GM23338 (cell line): ENCODE measurements at regions not wholly inside any gene's neighbourhood (a gene's known extent, or its start where the extent isn't known, plus 50 kb on each side); places are given as distances from the start of the nearest gene placed in this dataset.

Source experiments
- ATAC-seq: fragments of 200-7000 bp; cut with Tn5 transposase; 3 replicates; pipeline ENCODE4 v1.9.1; 2020
- DNase-seq: peaks from one replicate; pipeline ENCODE4 v3.0.0-alpha.2; 2015; ENCODE audit warnings: low spot score
- H2AFZ ChIP-seq: fragments of 200-600 bp; sonication (generic); 2 replicates; pipeline ENCODE4 v1.8.0; 2016; ENCODE audit warnings: antibody characterized with exemption, mild to moderate bottlenecking, moderate library complexity
- H3F3A ChIP-seq: fragments of 200-600 bp; sonication (generic); replicated peaks from 2 replicates; pipeline ENCODE4 v1.8.0; 2017; ENCODE audit warnings: antibody characterized with exemption, mixed run types, low read depth
- H3K27ac ChIP-seq: fragments of 200-600 bp; sonication (generic); 2 replicates; pipeline ENCODE4 v1.6.1; 2016; ENCODE audit warnings: low read depth
- H3K27me3 ChIP-seq: fragments of 200-600 bp; sonication (generic); 2 replicates; pipeline ENCODE4 v1.8.0; 2016; ENCODE audit warnings: mild to moderate bottlenecking, mixed run types, moderate library complexity; ENCODE audit not compliant: insufficient read depth
- H3K36me3 ChIP-seq: fragments of 200-600 bp; sonication (generic); 2 replicates; pipeline ENCODE4 v1.8.0; 2016; ENCODE audit warnings: mild to moderate bottlenecking; ENCODE audit not compliant: insufficient read depth
- H3K4me1 ChIP-seq: fragments of 200-600 bp; sonication (generic); 2 replicates; pipeline ENCODE4 v1.8.0; 2016; ENCODE audit warnings: mild to moderate bottlenecking, moderate library complexity; ENCODE audit not compliant: insufficient read depth
- H3K4me2 ChIP-seq: fragments of 200-600 bp; sonication (generic); 2 replicates; pipeline ENCODE4 v1.7.1; 2017; ENCODE audit warnings: mixed run types
- H3K4me3 ChIP-seq: fragments of 200-600 bp; sonication (generic); 2 replicates; pipeline ENCODE4 v1.6.1; 2016; ENCODE audit warnings: mixed run types
- H3K79me2 ChIP-seq: fragments of 200-600 bp; sonication (generic); replicated peaks from 2 replicates; pipeline ENCODE4 v1.8.0; 2017; ENCODE audit warnings: mild to moderate bottlenecking; ENCODE audit not compliant: insufficient read depth
- H3K9me2 ChIP-seq: fragments of 200-600 bp; sonication (generic); 2 replicates; pipeline ENCODE4 v1.8.0; 2017; ENCODE audit not compliant: insufficient read depth
- H4K20me1 ChIP-seq: fragments of 200-600 bp; sonication (generic); replicated peaks from 2 replicates; pipeline ENCODE4 v1.8.0; 2017; ENCODE audit warnings: mild to moderate bottlenecking; ENCODE audit not compliant: insufficient read depth
- H3K27ac Mint-ChIP-seq: 2 replicates; pipeline ENCODE4 v1.8.0; 2020; ENCODE audit warnings: inconsistent platforms, mild to moderate bottlenecking, moderate library complexity, mixed read lengths
- H3K27me3 Mint-ChIP-seq: 3 replicates; pipeline ENCODE4 v1.8.0; 2022; ENCODE audit warnings: low read depth, mild to moderate bottlenecking, moderate library complexity, mixed read lengths, inconsistent platforms; ENCODE audit not compliant: insufficient read depth, poor library complexity
- H3K36me3 Mint-ChIP-seq: 3 replicates; pipeline ENCODE4 v1.8.0; 2021; ENCODE audit warnings: low read depth, mild to moderate bottlenecking, inconsistent platforms, moderate library complexity, mixed read lengths
- H3K4me1 Mint-ChIP-seq: 3 replicates; pipeline ENCODE4 v1.8.0; 2020; ENCODE audit warnings: mild to moderate bottlenecking, inconsistent platforms, mixed read lengths
- H3K4me3 Mint-ChIP-seq: 3 replicates; pipeline ENCODE4 v1.8.0; 2021; ENCODE audit warnings: moderate library complexity, mild to moderate bottlenecking, inconsistent platforms, mixed read lengths
- H3K9me3 Mint-ChIP-seq: 3 replicates; pipeline ENCODE4 v1.8.0; 2020; ENCODE audit warnings: moderate library complexity, mild to moderate bottlenecking, inconsistent platforms, mixed read lengths
- ETS1 ChIP-seq: IDR thresholded peaks from 2 replicates; pipeline ENCODE4 v1.6.1; 2016; ENCODE audit warnings: antibody characterized with exemption
- EZH2phosphoT487 ChIP-seq: fragments of 200-600 bp; sonication (generic); IDR thresholded peaks from one replicate; pipeline ENCODE4 v1.8.1; 2018; ENCODE audit warnings: antibody characterized with exemption; ENCODE audit not compliant: unreplicated experiment
- NANOG ChIP-seq: IDR thresholded peaks from 2 replicates; pipeline ENCODE4 v1.6.1; 2016; ENCODE audit warnings: antibody characterized with exemption, borderline replicate concordance
- POLR2AphosphoS5 ChIP-seq: IDR thresholded peaks from 2 replicates; pipeline ENCODE4 v1.6.1; 2016; ENCODE audit warnings: antibody characterized with exemption, low read depth
- REST ChIP-seq: IDR thresholded peaks from one replicate; pipeline ENCODE4 v1.6.1; 2018; ENCODE audit warnings: antibody characterized with exemption; ENCODE audit not compliant: unreplicated experiment
- STAT1 ChIP-seq: IDR thresholded peaks from one replicate; pipeline ENCODE4 v1.6.1; 2016; ENCODE audit warnings: antibody characterized with exemption; ENCODE audit not compliant: unreplicated experiment
- TF ChIP-seq, protein P1 (sequence below), 2 experiments: fragments of 200-600 bp in 1 of 2; sonication (generic) in 1 of 2; conservative IDR thresholded peaks; 2 replicates each; pipeline versions ENCODE4 v1.5.1 to v1.6.1; 2016 to 2017; ENCODE audit warnings: antibody characterized with exemption in 2 of 2, low read depth in 2 of 2, mild to moderate bottlenecking in 2 of 2, moderate library complexity in 1 of 2

DNA sequence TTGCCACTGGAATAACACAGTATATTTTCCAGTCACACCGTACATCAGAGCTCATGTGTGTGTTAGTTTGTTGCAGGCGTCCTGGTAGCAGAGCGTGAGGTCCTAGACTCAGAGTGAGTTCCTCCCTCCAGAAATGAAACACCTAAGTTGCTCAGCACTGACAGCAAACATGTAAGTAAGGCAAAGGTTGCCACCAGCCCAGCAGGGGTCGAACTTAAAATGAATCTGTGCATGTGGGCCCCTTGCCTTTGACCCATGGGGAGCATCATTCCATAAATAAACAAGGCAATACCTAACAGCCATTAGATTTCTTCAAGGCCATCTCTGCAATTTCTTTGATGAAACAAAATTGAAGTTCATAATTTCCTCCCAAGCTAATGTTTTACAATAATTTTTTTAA lies 125.3 kb upstream of the ERG start (continued):
- TF ChIP-seq REST, result no peak

DNA sequence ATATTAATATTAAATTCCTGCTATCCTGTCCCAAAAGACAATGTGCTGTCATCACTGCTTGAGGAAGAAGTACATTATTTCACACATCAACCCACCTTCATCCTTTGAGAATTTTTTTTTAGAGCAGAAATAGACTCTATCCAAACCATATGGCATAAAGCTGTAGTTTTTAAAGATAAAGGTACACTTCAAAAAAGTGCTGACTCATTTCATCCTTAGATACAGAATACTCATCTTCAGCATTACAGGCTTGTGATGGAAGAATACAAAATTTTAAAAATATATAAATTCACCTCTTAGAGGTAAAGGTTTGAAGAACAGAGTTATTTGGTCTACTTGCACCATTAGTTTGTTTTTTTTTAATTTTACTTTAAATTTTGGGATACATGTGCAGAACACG lies 126.7 kb upstream of the ERG start:
- Mint-ChIP-seq H3K36me3 (peaks cover 6% of the 10 kb centered on the region; the same call in 2 of the 3 replicates), H3K4me3 (no peak overlapping the region), H3K9me3 (peaks cover 10% of the 10 kb centered on the region; the same call in 1 of the 3 replicates), H3K27ac (no peak overlapping the region), H3K27me3 (no peaks in the 10 kb centered on the region), H3K4me1 (peaks cover 9% of the 10 kb centered on the region)
- Histone ChIP-seq H3K9me2 (peaks cover 3% of the 10 kb centered on the region; the same call in 1 of the 2 replicates), H3K27ac (no peak overlapping the region), H4K20me1 (no peaks in the 10 kb centered on the region), H3K4me1 (no peaks in the 10 kb centered on the region; the same call in 1 of the 2 replicates), H3K79me2 (no peaks in the 10 kb centered on the region), H3K4me3 (no peak overlapping the region), H3K36me3 (no peaks in the 10 kb centered on the region), H3K4me2 (no peak overlapping the region), H2AFZ (no peak overlapping the region), H3F3A (no peaks in the 10 kb centered on the region), H3K27me3 (no peaks in the 10 kb centered on the region)
- TF ChIP-seq STAT1, result no peak
- TF ChIP-seq EZH2phosphoT487, result no peak
- TF ChIP-seq NANOG, result no peak
- TF ChIP-seq POLR2AphosphoS5, result no peak
- no peak for TF ChIP-seq ETS1
- DNase-seq, result no peak
- ATAC-seq, result no peak

GRCh38 chr21:38626306-38626705 lies 128.0 kb upstream of the ERG start:
- Histone ChIP-seq H3K27ac (no peak overlapping the region), H3K4me3 (no peak overlapping the region), H3K27me3 (no peaks in the 10 kb centered on the region), H4K20me1 (no peaks in the 10 kb centered on the region), H3K4me2 (no peak overlapping the region), H3K79me2 (no peaks in the 10 kb centered on the region), H2AFZ (no peak overlapping the region; the same call in 1 of the 2 replicates), H3K9me2 (peaks cover 3% of the 10 kb centered on the region; the same call in 1 of the 2 replicates), H3K36me3 (no peaks in the 10 kb centered on the region), H3K4me1 (no peaks in the 10 kb centered on the region; the same call in 1 of the 2 replicates), H3F3A (no peaks in the 10 kb centered on the region)
- Mint-ChIP-seq H3K4me3 (no peak overlapping the region), H3K9me3 (peaks cover 10% of the 10 kb centered on the region; the same call in 1 of the 3 replicates), H3K4me1 (peaks cover 18% of the 10 kb centered on the region), H3K36me3 (peaks cover 6% of the 10 kb centered on the region; the same call in 2 of the 3 replicates), H3K27ac (no peak overlapping the region), H3K27me3 (no peaks in the 10 kb centered on the region)
- DNase-seq, result no peak
- TF ChIP-seq, protein P1, sequence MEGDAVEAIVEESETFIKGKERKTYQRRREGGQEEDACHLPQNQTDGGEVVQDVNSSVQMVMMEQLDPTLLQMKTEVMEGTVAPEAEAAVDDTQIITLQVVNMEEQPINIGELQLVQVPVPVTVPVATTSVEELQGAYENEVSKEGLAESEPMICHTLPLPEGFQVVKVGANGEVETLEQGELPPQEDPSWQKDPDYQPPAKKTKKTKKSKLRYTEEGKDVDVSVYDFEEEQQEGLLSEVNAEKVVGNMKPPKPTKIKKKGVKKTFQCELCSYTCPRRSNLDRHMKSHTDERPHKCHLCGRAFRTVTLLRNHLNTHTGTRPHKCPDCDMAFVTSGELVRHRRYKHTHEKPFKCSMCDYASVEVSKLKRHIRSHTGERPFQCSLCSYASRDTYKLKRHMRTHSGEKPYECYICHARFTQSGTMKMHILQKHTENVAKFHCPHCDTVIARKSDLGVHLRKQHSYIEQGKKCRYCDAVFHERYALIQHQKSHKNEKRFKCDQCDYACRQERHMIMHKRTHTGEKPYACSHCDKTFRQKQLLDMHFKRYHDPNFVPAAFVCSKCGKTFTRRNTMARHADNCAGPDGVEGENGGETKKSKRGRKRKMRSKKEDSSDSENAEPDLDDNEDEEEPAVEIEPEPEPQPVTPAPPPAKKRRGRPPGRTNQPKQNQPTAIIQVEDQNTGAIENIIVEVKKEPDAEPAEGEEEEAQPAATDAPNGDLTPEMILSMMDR (conservative IDR thresholded peaks at IDR 0.05; ENCODE audit: low read depth in 2 of 2), result no peak
- TF ChIP-seq EZH2phosphoT487, result no peak
- no peak for ATAC-seq
